ENCODE measurements at regions not wholly inside any gene's neighbourhood (a gene's known extent, or its start where the extent isn't known, plus 50 kb on each side); places are given as distances from the start of the nearest gene placed in this dataset.
A peak's percentile ranks its signal among the peaks of the same experiment; 100 is the strongest.
"Not testable (repeated sequence)": the region's sequence is repeated elsewhere in the genome, so short reads cannot be mapped to it uniquely, and the experiment has no call there.

DNA sequence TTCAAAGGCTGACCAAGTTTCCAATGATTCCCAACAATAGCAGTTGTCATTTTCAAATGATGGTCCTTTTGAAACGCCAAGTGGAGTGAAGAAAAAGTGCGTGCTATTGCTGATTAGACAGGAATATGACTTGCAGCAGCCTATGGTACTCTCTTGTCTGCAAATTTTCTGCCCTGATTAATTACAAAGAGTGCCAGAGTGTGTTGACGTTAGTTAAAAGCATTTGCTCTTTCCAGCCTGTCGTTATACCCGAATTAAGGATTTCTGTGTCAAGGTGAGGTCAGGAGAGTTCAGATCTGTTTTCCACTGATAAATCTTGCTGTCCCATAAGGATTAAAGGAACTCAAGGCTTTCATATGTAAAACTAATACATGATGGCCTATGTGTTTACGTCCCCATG, 75.0 kb upstream of the ADAMTS18 start:
- Histone ChIP-seq H3K9me3 (replicated peaks in 1 of 11) (no peaks in the 10 kb centered on the region), H3K9ac (no peak overlapping the region), H3K27me3 (no peaks in the 10 kb centered on the region), H3K36me3 (no peaks in the 10 kb centered on the region), H3K4me2 (no peak overlapping the region), H3K27ac (no peak overlapping the region), H3K4me1 (no peaks in the 10 kb centered on the region), H3K4me3 (no peak overlapping the region), H4K20me1 (no peaks in the 10 kb centered on the region)
- no peak for TF ChIP-seq Cebpa-rat (IDR thresholded peaks at IDR 0.05)

DNA sequence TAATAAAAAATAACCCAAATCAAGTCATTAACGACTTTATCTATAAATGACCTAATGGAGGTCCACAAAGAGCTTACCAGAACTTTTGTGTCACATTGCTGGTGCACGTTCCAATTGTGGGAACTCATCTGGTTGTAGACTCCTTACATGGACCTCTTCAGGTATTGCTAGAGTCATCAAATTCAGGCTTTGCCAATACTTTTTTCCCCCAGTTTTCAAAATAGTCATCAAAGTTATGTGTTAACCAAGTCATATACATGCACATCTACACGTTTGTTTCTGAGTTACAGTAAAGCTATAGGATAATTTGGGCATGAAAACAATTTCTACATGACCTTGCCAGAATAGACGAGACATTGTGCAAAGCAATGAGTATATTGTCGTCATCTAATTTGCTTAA, 76.2 kb upstream of the ADAMTS18 start:
- no peaks in the 10 kb centered on the region for H3K4me1 ChIP-seq
- TF ChIP-seq Cebpa-rat (IDR thresholded peaks at IDR 0.05), result no peak
- H3K9ac ChIP-seq, result no peak overlapping the region
- no peak overlapping the region for H3K27ac ChIP-seq
- H3K36me3 ChIP-seq, result no peaks in the 10 kb centered on the region
- no peaks in the 10 kb centered on the region for H3K27me3 ChIP-seq
- H3K4me3 ChIP-seq, result no peak overlapping the region
- H3K9me3 ChIP-seq (replicated peaks in 1 of 11), result no peaks in the 10 kb centered on the region
- H4K20me1 ChIP-seq, result no peaks in the 10 kb centered on the region
- H3K4me2 ChIP-seq, result no peak overlapping the region

DNA sequence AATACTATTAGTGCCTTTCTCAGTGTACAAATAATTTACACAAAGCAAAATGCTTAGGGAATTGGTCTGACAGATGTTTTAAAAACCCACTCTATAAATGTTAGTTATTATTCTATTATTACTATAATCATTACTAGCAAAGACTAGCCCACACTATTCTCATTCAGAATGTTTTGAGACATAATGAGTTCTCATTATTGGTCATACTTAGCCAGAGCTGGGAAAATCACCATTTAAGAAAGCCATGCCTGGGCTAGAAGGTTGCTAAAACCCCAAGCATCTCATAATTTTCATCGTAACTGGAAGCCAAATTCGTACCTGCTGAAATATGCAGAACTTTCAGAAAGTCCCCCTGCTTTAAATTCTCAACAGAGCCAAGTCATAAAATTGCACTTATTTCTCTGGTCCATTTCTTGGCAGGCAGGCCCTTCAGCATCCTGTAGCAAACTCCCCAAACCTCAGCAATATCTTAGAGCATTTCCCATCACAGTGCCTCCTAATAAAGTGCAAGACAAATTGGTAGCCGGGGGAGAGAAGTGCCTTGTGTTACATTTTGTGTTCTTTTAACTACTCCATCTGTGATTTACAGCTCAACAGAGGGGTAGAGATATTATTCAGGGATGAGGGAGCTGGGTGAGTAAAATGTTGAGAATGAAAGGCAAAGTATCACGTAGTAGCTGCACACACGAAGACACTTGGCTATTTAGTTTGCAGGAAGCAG, 79.8 kb upstream of the ADAMTS18 start:
- Histone ChIP-seq H3K4me3 (no peak overlapping the region), H3K9ac (no peak overlapping the region), H3K9me3 (replicated peaks in 1 of 11) (no peaks in the 10 kb centered on the region), H3K4me2 (no peak overlapping the region), H3K27ac (no peak overlapping the region), H3K36me3 (no peaks in the 10 kb centered on the region), H4K20me1 (no peaks in the 10 kb centered on the region), H3K27me3 (no peaks in the 10 kb centered on the region), H3K4me1 (no peaks in the 10 kb centered on the region)
- TF ChIP-seq Cebpa-rat (IDR thresholded peaks at IDR 0.05), result no peak

DNA sequence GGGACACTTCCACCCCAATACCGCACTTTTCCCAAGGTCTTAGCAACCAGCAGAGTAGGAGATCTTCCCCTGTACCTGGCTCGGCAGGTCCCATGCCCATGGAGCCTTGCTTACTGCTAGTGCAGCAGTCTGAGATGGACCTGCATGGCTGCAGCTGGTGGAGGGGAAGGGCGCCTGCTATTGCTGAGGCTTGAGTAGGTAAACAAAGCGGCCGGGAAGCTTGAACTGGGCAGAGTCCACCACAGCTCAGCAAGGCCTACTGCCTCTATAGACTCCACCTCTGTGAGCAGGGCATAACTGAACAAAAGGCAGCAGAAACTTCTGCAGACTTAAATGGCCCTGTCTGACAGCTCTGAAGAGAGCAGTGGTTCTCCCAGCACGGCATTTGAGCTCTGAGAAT, 90.4 kb upstream of the ADAMTS18 start:
- H3K36me3 ChIP-seq, H3K4me3 ChIP-seq, H3K4me2 ChIP-seq, H3K27me3 ChIP-seq, H4K20me1 ChIP-seq, H3K4me1 ChIP-seq, H3K9ac ChIP-seq, H3K27ac ChIP-seq: not testable (repeated sequence)
- H3K9me3 ChIP-seq (replicated peaks in 1 of 11), result peaks cover 27 to 40% (median 31%) of the 10 kb centered on the region in 11 experiments

DNA sequence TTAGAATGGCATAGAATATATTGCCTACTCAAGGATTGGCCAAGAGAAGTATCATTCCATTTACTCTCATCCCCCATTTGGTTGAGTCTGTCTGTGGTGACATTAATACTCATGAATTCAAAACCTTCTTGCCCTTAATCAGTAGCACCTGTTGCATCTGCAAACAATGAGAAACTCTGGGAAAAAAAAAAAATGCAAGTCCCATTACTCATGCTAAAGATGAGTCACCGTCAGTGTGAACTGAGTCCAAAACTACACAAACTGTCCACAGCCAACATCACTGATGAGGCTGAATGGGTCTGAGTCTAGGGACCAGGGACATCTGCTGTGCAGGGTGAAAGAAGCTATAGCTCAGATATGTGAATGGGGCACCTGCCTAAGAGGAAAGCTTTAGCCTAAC, 96.9 kb upstream of the ADAMTS18 start:
- Histone ChIP-seq H3K27me3 (no peaks in the 10 kb centered on the region), H3K36me3 (no peaks in the 10 kb centered on the region), H3K9ac (no peak overlapping the region), H3K9me3 (replicated peaks in 1 of 11) (peaks cover under 1 to 4% (median 1%) of the 10 kb centered on the region in 11 experiments; a peak in 15 of 22 replicates), H3K4me1 (no peaks in the 10 kb centered on the region), H3K27ac (no peak overlapping the region), H3K4me2 (no peak overlapping the region), H4K20me1 (no peaks in the 10 kb centered on the region), H3K4me3 (no peak overlapping the region)
- TF ChIP-seq Cebpa-rat (IDR thresholded peaks at IDR 0.05), result no peak

DNA sequence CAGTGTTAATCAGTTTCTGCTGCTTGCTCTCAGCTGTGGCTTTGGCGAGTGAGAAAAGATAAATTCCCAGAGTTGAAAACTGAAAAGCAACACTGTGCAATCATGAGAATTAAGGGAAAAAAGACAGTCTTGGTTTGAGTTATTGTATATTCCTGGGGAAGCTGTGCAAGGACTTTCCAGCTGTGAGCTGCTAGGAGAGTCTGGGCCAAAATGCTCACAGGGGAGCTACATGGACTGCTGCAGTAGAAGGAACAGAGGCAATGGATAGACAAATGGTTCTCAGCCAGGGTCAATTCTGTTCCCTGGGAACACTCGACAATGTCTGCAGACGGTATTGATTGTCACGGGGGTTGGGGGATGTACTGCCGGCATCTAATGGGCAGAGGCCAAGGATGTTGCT, 102.0 kb upstream of the ADAMTS18 start:
- peaks cover 0 to 5% (median 0%) of the 10 kb centered on the region in 10 experiments; a peak in 2 of 20 replicates for H3K4me1 ChIP-seq
- no peaks in the 10 kb centered on the region for H3K9me3 ChIP-seq (replicated peaks in 1 of 11)
- H3K36me3 ChIP-seq, result no peaks in the 10 kb centered on the region
- no peak overlapping the region for H3K9ac ChIP-seq
- H3K4me2 ChIP-seq, result no peak overlapping the region
- H3K4me3 ChIP-seq, result no peak overlapping the region
- H3K27me3 ChIP-seq, result no peaks in the 10 kb centered on the region
- H3K27ac ChIP-seq, result no peak overlapping the region
- no peaks in the 10 kb centered on the region for H4K20me1 ChIP-seq
- no peak for TF ChIP-seq Cebpa-rat (IDR thresholded peaks at IDR 0.05)

DNA sequence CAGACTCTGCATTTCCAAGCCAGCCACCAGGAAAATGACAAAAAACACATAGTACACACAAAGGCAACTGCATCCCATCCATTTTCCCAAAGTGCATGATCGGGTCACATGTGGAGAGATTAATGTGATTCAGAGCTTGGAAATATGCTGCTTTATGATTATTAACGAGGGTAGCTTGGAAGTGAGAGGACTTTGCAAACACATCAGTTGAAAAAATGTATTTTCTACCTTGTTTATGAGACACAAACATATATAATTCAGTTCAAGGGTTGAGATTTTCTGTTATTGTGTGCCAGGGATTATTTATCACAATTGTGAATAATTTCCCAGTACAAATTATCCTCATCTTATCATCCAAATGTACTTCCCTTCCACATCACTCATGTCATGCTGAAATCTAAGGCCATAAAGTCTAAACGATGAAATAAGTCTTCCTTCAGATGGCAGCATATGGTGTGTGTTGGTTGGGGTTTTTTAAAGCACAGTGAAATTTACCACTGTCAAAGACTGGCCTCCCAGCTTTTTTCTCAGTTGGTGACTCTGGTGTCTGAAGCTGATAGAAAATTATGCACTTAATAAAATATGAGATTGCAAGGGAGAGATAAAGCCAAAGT, 104.7 kb upstream of the ADAMTS18 start:
- no peaks in the 10 kb centered on the region for H3K9me3 ChIP-seq (replicated peaks in 1 of 11)
- TF ChIP-seq Cebpa-rat (IDR thresholded peaks at IDR 0.05), result no peak
- no peak overlapping the region for H3K4me3 ChIP-seq

DNA sequence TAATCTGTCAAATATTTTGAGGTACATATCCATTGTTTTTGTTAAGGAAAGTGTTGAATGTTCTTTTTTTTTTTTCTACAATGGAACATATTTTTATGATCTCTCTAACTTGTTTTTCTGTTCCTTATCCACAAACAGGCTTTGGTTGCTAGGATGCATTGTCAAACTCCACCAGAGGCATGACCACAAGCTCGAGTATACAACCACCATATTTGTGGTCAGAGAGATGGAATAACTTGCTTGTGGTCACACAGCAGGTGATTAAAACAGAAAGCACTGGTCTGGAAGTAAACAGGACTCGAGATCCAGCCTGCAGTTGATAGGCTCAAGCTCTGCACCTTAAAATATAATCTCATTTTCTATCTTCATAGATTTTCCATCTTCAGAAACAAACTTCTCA, 105.8 kb upstream of the ADAMTS18 start:
- Histone ChIP-seq H3K9me3 (replicated peaks in 1 of 11) (no peaks in the 10 kb centered on the region), H3K4me3 (no peak overlapping the region), H3K9ac (no peak overlapping the region), H3K4me2 (0 out of 22 replicates have a peak overlapping the region, but pooled peaks of 2 of the 11 experiments have one; percentile 8), H4K20me1 (no peaks in the 10 kb centered on the region), H3K4me1 (peaks cover 0 to 5% (median 0%) of the 10 kb centered on the region in 10 experiments; a peak in 2 of 20 replicates), H3K27ac (no peak overlapping the region), H3K36me3 (no peaks in the 10 kb centered on the region), H3K27me3 (no peaks in the 10 kb centered on the region)
- no peak for TF ChIP-seq Cebpa-rat (IDR thresholded peaks at IDR 0.05)

More for the DNA sequence above, 104.7 kb upstream of the ADAMTS18 start:
- H3K9ac ChIP-seq, result no peak overlapping the region
- H3K4me2 ChIP-seq, result no peak overlapping the region
- peaks cover 0 to 5% (median 0%) of the 10 kb centered on the region in 10 experiments; a peak in 2 of 20 replicates for H3K4me1 ChIP-seq
- no peaks in the 10 kb centered on the region for H4K20me1 ChIP-seq
- H3K27me3 ChIP-seq, result no peaks in the 10 kb centered on the region
- no peaks in the 10 kb centered on the region for H3K36me3 ChIP-seq
- no peak overlapping the region for H3K27ac ChIP-seq

DNA sequence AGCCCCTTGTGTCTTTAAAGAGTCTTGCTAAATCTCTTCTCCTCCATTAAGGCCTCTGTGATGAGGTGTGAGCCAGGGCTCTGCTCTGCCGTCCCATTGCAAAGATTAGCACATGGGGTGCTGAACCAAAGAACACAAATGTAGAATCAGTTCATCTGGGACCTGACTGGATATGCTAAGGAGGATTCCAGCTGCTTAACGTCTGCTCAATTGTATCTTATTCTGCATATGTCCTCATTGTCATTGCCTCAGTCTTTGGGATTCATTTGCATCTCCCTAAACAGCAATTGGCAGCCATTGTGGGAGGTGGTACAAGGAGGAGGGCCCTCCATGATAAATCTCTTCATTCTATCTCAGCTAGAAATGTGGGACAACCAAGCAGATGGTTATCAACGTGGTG, 106.3 kb upstream of the ADAMTS18 start:
- H3K4me2 ChIP-seq, result no peak overlapping the region

DNA sequence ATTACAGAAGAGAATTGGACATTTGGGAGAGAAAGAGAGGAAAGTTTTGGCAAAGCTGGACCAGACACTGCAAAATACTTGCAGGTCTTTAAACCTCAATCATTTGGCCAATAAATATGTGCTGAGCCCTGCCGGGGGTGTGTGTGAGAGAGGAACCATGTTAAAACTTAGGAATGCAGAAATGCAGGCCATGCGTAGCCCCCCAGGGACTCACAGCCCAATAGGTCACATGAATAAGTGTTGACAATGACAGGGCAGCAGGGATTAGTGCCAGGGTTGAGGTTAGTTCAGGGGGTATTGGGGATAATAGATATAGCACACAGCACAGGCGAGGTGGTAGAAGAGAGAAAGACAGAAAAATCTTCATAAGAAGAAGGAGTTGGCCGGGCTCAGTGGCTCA, 113.3 kb upstream of the ADAMTS18 start:
- peaks cover 12 to 30% (median 18%) of the 10 kb centered on the region in 10 experiments for H3K4me1 ChIP-seq

More for the DNA sequence above, 106.3 kb upstream of the ADAMTS18 start:
- no peak for TF ChIP-seq Cebpa-rat (IDR thresholded peaks at IDR 0.05)
- H3K36me3 ChIP-seq, result no peaks in the 10 kb centered on the region
- no peaks in the 10 kb centered on the region for H3K27me3 ChIP-seq
- no peaks in the 10 kb centered on the region for H4K20me1 ChIP-seq
- H3K27ac ChIP-seq, result no peak overlapping the region
- no peak overlapping the region for H3K4me3 ChIP-seq
- no peaks in the 10 kb centered on the region for H3K9me3 ChIP-seq (replicated peaks in 1 of 11)
- H3K9ac ChIP-seq, result no peak overlapping the region
- H3K4me1 ChIP-seq, result peaks cover 0 to 5% (median 0%) of the 10 kb centered on the region in 10 experiments; a peak in 2 of 20 replicates

More for the DNA sequence above, 113.3 kb upstream of the ADAMTS18 start:
- Histone ChIP-seq H3K4me3 (no peak overlapping the region), H3K27ac (peak overlapping the region in 2 of 11 experiments; percentile 9 to 27; a peak in 2 of 22 replicates), H3K9ac (no peak overlapping the region), H3K9me3 (replicated peaks in 1 of 11) (no peaks in the 10 kb centered on the region), H3K4me2 (peak overlapping the region; percentile 34 to 72 (median 55)), H3K27me3 (no peaks in the 10 kb centered on the region), H4K20me1 (no peaks in the 10 kb centered on the region), H3K36me3 (no peaks in the 10 kb centered on the region)
- no peak for TF ChIP-seq Cebpa-rat (IDR thresholded peaks at IDR 0.05)

Measured in BLaER1 treated with 17β-estradiol and CSF1 and Interleukin-3, amounts not matched to agents 10 nM and 100 nM (cell line).